ENCODE measurements at regions not wholly inside any gene's neighbourhood (a gene's known extent, or its start where the extent isn't known, plus 50 kb on each side); places are given as distances from the start of the nearest gene placed in this dataset.

DNA sequence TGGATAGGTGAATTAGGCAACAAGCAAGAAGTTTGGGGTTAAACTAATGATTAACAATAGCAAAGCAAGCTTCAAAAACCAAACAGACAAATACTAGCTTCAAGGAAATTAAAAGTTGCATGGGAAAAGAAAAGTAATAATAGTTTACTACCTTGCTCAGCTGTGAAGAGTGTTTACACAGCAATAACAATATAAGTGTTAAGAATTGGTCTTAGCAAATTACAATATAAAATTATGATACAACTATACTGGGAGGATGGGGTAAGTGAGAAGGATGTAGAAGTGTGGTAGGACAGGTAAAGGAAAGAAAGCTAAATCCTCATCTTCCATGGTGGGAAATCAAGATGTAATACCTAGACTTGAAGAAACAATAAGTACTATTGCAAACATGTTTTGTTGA, 137.7 kb upstream of the MAFB start:
- no peak for DNase-seq (ENCODE audit: insufficient read length, low spot score, missing footprints)
- Histone ChIP-seq H3K9me3 (ENCODE audit: low read depth, low read length) (no peaks in the 10 kb centered on the region), H3K4me2 (ENCODE audit: insufficient read depth, low read length) (no peak overlapping the region), H4K20me1 (ENCODE audit: insufficient read depth, low read length) (no peaks in the 10 kb centered on the region), H3K27me3 (ENCODE audit: insufficient read depth, low read length) (no peaks in the 10 kb centered on the region), H3K4me1 (ENCODE audit: insufficient read depth, low read length) (no peaks in the 10 kb centered on the region), H3K27ac (ENCODE audit: low read depth, low read length) (no peak overlapping the region), H3K4me3 (ENCODE audit: insufficient read depth, low read length) (no peak overlapping the region), H3K36me3 (ENCODE audit: insufficient read depth, low read length) (no peaks in the 10 kb centered on the region), H2AFZ (ENCODE audit: low read length) (no peak overlapping the region), H3K79me2 (ENCODE audit: insufficient read depth, low read length) (no peaks in the 10 kb centered on the region)
- TF ChIP-seq, protein P1, sequence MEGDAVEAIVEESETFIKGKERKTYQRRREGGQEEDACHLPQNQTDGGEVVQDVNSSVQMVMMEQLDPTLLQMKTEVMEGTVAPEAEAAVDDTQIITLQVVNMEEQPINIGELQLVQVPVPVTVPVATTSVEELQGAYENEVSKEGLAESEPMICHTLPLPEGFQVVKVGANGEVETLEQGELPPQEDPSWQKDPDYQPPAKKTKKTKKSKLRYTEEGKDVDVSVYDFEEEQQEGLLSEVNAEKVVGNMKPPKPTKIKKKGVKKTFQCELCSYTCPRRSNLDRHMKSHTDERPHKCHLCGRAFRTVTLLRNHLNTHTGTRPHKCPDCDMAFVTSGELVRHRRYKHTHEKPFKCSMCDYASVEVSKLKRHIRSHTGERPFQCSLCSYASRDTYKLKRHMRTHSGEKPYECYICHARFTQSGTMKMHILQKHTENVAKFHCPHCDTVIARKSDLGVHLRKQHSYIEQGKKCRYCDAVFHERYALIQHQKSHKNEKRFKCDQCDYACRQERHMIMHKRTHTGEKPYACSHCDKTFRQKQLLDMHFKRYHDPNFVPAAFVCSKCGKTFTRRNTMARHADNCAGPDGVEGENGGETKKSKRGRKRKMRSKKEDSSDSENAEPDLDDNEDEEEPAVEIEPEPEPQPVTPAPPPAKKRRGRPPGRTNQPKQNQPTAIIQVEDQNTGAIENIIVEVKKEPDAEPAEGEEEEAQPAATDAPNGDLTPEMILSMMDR (IDR thresholded peaks at IDR 0.05; ENCODE audit: extremely low read depth, low read depth, low read length): no peak

- no peaks in the 10 kb centered on the region for H3K9me3 ChIP-seq (ENCODE audit: low read depth, low read length)
- H3K4me2 ChIP-seq (ENCODE audit: insufficient read depth, low read length): no peak overlapping the region
- no peaks in the 10 kb centered on the region for H4K20me1 ChIP-seq (ENCODE audit: insufficient read depth, low read length)
- no peaks in the 10 kb centered on the region for H3K4me1 ChIP-seq (ENCODE audit: insufficient read depth, low read length)
- H3K4me3 ChIP-seq (ENCODE audit: insufficient read depth, low read length): no peak overlapping the region
- no peak overlapping the region for H2AFZ ChIP-seq (ENCODE audit: low read length)
- DNase-seq (ENCODE audit: insufficient read length, low spot score, missing footprints): no peak
- H3K27me3 ChIP-seq (ENCODE audit: insufficient read depth, low read length): no peaks in the 10 kb centered on the region
- TF ChIP-seq, protein P1 (IDR thresholded peaks at IDR 0.05; ENCODE audit: extremely low read depth, low read depth, low read length): no peak
- no peak overlapping the region for H3K27ac ChIP-seq (ENCODE audit: low read depth, low read length)
- no peaks in the 10 kb centered on the region for H3K79me2 ChIP-seq (ENCODE audit: insufficient read depth, low read length)
- no peaks in the 10 kb centered on the region for H3K36me3 ChIP-seq (ENCODE audit: insufficient read depth, low read length)
Measured at GRCh38 chr20:40835321-40835720, 146.3 kb upstream of the MAFB start.

DNA sequence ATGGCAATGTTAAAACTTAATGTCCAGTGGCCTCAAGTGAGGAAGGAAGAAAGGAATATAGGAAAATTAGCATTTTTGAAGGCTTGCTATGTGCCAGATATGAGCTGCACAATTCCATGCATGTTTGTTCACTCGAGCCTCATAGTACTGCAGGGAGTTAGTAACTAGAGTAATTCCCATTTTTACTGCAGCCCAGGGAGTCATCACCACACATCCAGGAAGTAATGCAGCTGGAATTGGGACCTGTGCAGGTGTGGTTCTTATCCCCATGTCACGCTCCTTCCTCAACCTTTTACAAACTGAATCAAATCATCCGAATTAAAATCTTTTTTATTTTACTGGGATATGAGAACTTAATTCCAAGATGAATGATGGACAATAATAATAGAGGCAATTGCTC, 149.5 kb upstream of the MAFB start:
- H4K20me1 ChIP-seq (ENCODE audit: insufficient read depth, low read length): no peaks in the 10 kb centered on the region
- H3K4me1 ChIP-seq (ENCODE audit: insufficient read depth, low read length): no peaks in the 10 kb centered on the region
- no peak overlapping the region for H3K4me3 ChIP-seq (ENCODE audit: insufficient read depth, low read length)
- no peak overlapping the region for H2AFZ ChIP-seq (ENCODE audit: low read length)
- no peak overlapping the region for H3K27ac ChIP-seq (ENCODE audit: low read depth, low read length)
- H3K27me3 ChIP-seq (ENCODE audit: insufficient read depth, low read length): no peaks in the 10 kb centered on the region
- H3K79me2 ChIP-seq (ENCODE audit: insufficient read depth, low read length): no peaks in the 10 kb centered on the region
- DNase-seq (ENCODE audit: insufficient read length, low spot score, missing footprints): no peak
- no peak overlapping the region for H3K4me2 ChIP-seq (ENCODE audit: insufficient read depth, low read length)
- no peaks in the 10 kb centered on the region for H3K9me3 ChIP-seq (ENCODE audit: low read depth, low read length)
- TF ChIP-seq, protein P1 (IDR thresholded peaks at IDR 0.05; ENCODE audit: extremely low read depth, low read depth, low read length): no peak
- H3K36me3 ChIP-seq (ENCODE audit: insufficient read depth, low read length): no peaks in the 10 kb centered on the region

DNA sequence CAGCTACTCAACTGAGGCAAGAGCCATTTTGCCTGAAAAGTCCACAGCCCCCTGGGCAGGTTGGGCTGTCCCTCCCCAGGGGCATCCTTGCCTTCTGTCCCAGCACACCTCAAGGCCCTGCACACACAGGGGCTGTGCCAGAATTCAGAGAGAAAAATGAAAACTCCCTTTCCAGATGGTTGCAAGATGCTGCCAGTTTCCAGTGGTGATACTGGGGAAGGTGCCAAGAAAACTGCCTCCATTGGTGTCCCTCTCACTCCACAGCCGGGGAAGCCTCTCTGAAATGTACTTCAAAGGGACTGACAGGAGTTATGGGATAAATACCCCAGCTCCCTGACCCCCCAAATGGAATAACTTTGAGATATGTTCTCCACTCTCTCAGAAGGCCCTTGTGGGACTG, 154.2 kb upstream of the MAFB start:
- Histone ChIP-seq H2AFZ (ENCODE audit: low read length) (no peak overlapping the region), H3K9me3 (ENCODE audit: low read depth, low read length) (no peaks in the 10 kb centered on the region), H3K27me3 (ENCODE audit: insufficient read depth, low read length) (no peaks in the 10 kb centered on the region), H3K79me2 (ENCODE audit: insufficient read depth, low read length) (no peaks in the 10 kb centered on the region), H3K4me3 (ENCODE audit: insufficient read depth, low read length) (no peak overlapping the region), H3K36me3 (ENCODE audit: insufficient read depth, low read length) (no peaks in the 10 kb centered on the region), H3K4me1 (ENCODE audit: insufficient read depth, low read length) (no peaks in the 10 kb centered on the region), H3K27ac (ENCODE audit: low read depth, low read length) (no peak overlapping the region), H3K4me2 (ENCODE audit: insufficient read depth, low read length) (no peak overlapping the region), H4K20me1 (ENCODE audit: insufficient read depth, low read length) (no peaks in the 10 kb centered on the region)
- DNase-seq (ENCODE audit: insufficient read length, low spot score, missing footprints): no peak
- TF ChIP-seq, protein P1 (IDR thresholded peaks at IDR 0.05; ENCODE audit: extremely low read depth, low read depth, low read length): no peak

Data from osteoblast (primary cell).